ENCODE measurements at regions not wholly inside any gene's neighbourhood (a gene's known extent, or its start where the extent isn't known, plus 50 kb on each side); places are given as distances from the start of the nearest gene placed in this dataset.
"Not testable (repeated sequence)": the region's sequence is repeated elsewhere in the genome, so short reads cannot be mapped to it uniquely, and the experiment has no call there.

DNA sequence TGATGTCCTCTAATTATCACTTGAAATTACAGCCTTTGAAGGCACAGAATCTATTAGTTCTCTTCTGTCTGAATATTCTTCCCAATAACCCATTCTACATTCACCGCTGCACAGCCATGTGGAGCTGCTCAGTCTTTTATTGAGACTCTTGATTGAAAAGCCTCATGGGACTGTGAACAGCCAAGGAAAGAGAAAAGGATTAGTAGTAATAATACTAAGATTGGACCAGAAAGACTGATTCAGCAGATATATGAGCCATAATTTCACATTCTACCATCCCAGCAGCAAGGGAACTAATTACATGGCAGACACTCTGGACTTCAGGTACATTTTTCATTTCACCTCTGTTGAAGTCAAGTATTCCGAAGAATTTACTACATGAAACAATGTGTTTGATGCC, 2471.7 kb downstream of the ARAP2 start:
- no peak for DNase-seq

GRCh38 chr4:33780952-33781791, 2463.1 kb downstream of the ARAP2 start:
- no peak for DNase-seq

DNA sequence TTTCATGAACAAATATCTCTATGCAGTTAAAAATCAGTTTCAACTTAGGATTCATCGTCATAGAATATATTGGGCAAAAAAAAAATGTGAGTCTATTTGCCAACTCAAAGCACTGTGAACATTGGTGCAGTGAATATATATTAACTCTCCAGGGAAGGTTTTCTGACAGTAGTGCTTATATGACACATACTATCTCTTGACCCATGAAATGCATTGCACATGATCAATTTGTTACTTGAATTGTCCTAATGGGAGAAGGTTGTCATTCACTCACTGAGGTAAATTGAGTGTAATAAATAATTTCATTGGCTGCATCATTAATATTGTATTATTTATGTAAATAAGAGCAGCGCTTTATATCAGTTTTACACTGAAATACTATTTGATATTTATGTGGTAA, 2458.5 kb downstream of the ARAP2 start:
- no peak for DNase-seq

GRCh38 chr4:33802578-33802977, 2441.7 kb downstream of the ARAP2 start:
- no peak for DNase-seq

DNA sequence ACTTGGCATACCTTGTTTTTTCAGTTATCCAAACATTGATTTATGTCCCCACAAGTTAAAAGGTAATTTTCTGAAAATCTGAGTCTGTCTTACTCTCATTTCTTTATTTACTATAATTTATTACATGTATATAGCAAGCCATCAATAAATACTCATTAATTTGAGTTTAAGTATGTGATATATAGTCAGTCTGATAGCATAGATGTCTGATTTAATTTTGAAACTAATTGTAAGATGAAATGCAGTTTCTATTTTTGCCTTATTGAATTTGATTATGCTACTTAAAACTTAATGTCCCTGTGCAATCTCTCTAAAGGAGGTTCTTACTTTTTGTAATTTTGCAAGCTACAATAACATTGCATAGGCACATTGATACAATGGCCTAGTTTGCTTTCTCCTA, 2418.6 kb downstream of the ARAP2 start:
- no peak for DNase-seq

- not testable (repeated sequence) for DNase-seq
Measured at GRCh38 chr4:33829356-33829755, 2415.0 kb downstream of the ARAP2 start.

GRCh38 chr4:33831442-33832066, 2412.8 kb downstream of the ARAP2 start:
- DNase-seq = no peak

DNA sequence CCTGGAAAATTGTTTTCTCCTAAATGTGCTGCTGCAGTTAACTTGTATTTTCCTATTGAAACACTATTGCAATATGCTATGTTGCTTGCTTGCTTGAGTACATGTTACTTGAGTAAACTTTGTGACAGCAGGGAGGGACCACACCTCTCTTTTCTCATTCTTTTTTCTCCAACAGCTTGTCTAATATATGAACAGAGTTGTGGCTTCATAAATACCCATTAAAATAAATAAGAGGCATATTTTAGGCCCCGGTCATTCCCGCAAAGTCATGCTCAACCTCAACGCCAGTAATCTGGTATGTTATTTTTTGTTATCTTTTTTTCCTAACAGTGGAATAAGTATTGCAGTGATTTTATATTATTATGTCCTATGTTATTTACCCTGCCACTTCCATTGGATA, 2408.6 kb downstream of the ARAP2 start:
- not testable (repeated sequence) for DNase-seq

DNA sequence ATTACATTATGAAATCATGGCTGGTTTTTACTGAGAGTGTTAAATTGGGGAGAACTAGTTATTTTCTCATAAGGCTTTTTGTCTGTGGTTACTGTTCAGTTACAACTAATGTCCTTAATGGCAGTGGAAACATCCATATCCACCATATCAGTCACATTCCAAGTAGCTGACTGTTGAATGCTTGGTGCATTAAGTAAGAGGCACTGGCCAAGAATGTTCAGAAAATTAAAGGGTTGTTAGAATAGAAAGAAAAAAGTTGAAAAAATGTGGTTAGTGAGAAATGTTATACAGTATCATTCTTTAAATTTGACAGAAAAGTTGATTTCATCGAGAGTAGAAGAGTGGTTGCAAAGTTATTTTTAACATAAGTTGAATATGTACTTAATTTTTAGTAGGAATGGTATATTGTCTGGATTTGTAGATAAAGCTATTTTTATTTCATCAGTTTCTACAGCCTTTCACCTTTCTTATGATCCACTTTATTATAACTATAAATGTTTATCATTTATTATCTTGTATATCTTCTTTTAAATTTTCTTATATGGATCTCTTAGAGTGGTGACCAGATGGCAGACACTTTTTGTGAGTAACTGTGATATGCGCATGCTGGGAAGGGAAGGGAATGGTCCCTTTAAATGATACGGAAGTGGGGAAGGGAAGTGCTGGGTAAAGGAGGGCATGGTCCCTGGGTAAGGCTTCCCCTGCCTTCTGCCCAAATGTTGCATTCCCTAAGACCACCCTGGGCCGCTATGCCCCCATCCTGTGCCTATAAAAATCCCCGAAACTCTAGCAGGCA, 2407.1 kb downstream of the ARAP2 start:
- no peak for DNase-seq

- no peak for DNase-seq
Measured at GRCh38 chr4:33841120-33841519, 2403.2 kb downstream of the ARAP2 start.

- DNase-seq = no peak
Measured at GRCh38 chr4:33850371-33850902, 2393.9 kb downstream of the ARAP2 start.

GRCh38 chr4:33853670-33854069, 2390.6 kb downstream of the ARAP2 start:
- not testable (repeated sequence) for DNase-seq

DNA sequence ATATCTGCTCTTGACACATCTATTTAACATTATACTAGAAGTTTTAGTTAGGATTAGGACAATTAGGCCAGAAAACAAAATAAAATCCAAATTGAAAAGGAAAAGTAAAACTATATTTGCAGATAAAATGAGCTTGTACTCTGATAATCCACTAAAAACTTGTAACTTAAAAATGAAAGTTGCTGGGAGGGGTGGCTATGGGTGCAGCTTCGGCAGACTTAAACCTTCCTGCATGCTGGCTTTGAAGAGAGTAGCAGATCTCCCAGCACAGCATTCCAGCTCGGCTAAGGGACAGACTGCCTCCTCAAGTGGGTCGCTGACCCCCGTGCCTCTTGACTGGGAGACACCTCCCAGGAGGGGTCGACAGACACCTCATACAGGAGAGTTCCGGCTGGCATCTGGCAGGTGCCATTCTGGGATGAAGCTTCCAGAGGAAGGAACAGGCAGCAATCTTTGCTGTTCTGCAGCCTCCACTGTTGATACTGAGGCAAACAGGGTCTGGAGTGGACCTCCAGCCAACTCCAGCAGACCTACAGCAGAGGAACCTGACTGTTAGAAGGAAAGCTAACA, 2379.9 kb downstream of the ARAP2 start:
- DNase-seq = no peak

DNA sequence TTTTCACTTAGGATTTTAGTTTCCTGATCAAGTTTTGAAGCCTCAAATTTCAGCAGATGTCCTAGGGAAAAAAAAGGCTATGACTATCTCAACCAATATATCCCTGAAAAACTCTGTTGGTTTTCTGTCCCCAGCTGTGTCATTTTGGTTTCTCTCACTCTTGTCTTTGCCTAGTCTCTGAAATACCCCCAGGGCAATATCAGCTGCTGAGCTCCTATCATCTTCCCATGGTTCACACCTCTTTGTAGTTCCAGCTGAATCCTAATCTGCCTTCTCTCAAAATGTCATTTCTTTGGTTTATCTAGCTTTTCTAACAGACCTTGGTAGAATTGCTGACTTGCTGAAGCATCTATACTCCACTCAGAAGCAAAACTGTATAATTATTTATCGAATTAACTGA, 2370.5 kb downstream of the ARAP2 start:
- DNase-seq = no peak

DNA sequence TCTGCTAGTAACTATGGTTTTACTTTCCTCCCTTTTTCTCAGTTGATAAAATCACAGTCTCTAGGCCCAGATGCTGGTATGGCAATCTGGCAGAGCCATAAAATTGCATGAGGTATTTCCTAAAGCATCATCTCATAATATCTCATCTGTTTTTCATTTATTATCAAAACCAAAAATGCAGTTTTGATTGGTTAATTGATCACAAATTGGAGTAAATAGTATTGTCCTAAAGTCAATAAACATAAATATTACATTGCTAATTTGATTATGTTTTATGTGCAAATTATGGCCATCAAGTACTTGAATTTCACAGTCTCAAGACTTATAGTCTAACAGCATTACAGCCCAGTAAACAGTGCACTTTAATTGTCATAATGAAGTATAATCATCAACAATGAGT, 2365.6 kb downstream of the ARAP2 start:
- no peak for DNase-seq

GRCh38 chr4:33881176-33881575, 2363.1 kb downstream of the ARAP2 start:
- no peak for DNase-seq

GRCh38 chr4:33882246-33882990, 2361.9 kb downstream of the ARAP2 start:
- no peak for DNase-seq

GRCh38 chr4:33883111-33883510, 2361.2 kb downstream of the ARAP2 start:
- no peak for DNase-seq

DNA sequence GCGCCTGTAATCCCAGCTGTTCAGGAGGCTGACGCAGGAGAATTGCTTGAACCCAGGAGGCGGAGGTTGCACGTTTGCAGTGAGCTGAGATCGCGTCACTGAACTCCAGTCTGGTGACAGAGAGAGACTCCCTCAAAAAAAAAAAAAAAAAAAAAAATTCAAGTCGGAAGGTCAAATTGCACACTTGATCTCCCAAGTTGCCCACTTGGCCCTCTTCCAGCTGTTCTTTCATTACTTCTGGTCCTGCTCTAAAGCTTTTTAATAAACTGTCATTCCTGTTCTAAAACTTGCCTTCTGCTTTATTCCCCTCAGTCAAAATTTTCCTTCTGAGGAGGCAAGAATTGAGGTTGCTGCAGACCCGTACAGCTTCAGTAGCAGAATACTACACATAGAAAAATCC, 2358.0 kb downstream of the ARAP2 start:
- DNase-seq = no peak

DNA sequence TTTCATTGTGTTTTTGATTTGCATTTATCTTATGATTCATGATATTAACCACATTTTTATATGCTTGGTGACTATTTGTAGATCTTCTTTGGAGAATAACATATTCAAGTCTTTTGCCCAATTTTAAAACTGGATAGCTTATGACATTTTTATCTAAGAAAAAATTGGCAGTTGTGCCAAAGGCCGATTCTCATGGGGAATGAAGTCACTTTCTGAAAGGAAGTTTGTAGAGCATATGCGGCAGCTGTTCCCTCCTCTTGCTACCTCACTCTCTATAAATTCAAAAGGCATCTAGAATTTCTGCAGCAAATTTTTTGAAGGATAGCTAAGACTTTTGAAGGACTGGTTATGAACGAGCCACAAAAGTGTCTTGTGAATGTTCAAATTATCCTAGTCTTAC, 2353.5 kb downstream of the ARAP2 start:
- no peak for DNase-seq

- no peak for DNase-seq
Measured at GRCh38 chr4:33911959-33912358, 2332.4 kb downstream of the ARAP2 start.

GRCh38 chr4:33914386-33914785, 2329.9 kb downstream of the ARAP2 start:
- no peak for DNase-seq

Data from suppressor macrophage treated with lipopolysaccharide for 1 hour (primary cell).